NT2/D1 (cell line): ENCODE measurements at regions not wholly inside any gene's neighbourhood (a gene's known extent, or its start where the extent isn't known, plus 50 kb on each side); places are given as distances from the start of the nearest gene placed in this dataset.
"Not testable (repeated sequence)": the region's sequence is repeated elsewhere in the genome, so short reads cannot be mapped to it uniquely, and the experiment has no call there.

Source experiments
- DNase-seq: peaks from one replicate; pipeline ENCODE4 v3.0.0-alpha.2; 2011; ENCODE audit warnings: low read depth, low spot score
- H3K27me3 ChIP-seq: 2 replicates; pipeline ENCODE4 v1.6.0; 2011; ENCODE audit warnings: mild to moderate bottlenecking; ENCODE audit not compliant: insufficient read length, insufficient read depth
- H3K36me3 ChIP-seq: 2 replicates; pipeline ENCODE4 v1.6.1; 2011; ENCODE audit warnings: mild to moderate bottlenecking, low read length, mixed read lengths; ENCODE audit not compliant: insufficient read depth, insufficient read length
- H3K4me1 ChIP-seq: 2 replicates; pipeline ENCODE4 v1.5.1; 2011; ENCODE audit not compliant: insufficient read depth, insufficient read length
- H3K4me3 ChIP-seq: 2 replicates; pipeline ENCODE4 v1.5.1; 2011; ENCODE audit warnings: low read depth; ENCODE audit not compliant: insufficient read length
- H3K9ac ChIP-seq: 2 replicates; pipeline ENCODE4 v1.6.0; 2011; ENCODE audit warnings: low read depth; ENCODE audit not compliant: insufficient read length
- H3K9me3 ChIP-seq: 2 replicates; pipeline ENCODE4 v1.5.1; 2011; ENCODE audit warnings: mild to moderate bottlenecking, low read length; ENCODE audit not compliant: insufficient read depth
- SUZ12 ChIP-seq: IDR thresholded peaks from 2 replicates; pipeline ENCODE4 v1.6.1; 2011; ENCODE audit not compliant: insufficient read length, insufficient read depth; ENCODE audit errors: extremely low read depth
- YY1 ChIP-seq: IDR thresholded peaks from 2 replicates; pipeline ENCODE4 v1.6.1; 2011; ENCODE audit not compliant: insufficient read length, insufficient read depth
- ZNF274 ChIP-seq: IDR thresholded peaks from 2 replicates; pipeline ENCODE4 v1.6.1; 2011; ENCODE audit warnings: mild to moderate bottlenecking, low read depth, low read length

GRCh38 chr16:29250923-29251434 is 155.5 kb downstream of the NPIPB11 start:
- H3K36me3 ChIP-seq, DNase-seq, H3K4me1 ChIP-seq, H3K9me3 ChIP-seq, H3K4me3 ChIP-seq, H3K9ac ChIP-seq, H3K27me3 ChIP-seq: not testable (repeated sequence)

DNA sequence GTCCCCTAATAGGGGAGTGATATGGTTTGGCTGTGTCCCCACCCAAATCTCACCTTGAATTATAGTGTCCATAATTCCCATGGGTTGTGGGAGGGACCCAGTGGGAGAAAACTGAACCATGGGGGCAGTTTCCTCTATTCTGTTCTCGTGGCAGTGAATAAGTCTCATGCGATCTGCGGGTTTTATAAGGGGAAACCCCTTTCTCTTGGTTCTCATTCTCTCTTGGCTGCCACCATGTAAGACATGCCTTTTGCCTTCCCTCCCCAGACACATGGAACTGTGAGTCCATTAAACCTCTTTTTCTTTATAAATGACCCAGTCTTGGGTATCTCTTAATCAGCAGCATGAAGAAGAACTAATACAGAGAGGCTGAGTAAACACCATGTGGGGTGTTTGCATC is 156.0 kb downstream of the NPIPB11 start:
- H3K27me3 ChIP-seq, H3K4me3 ChIP-seq, H3K36me3 ChIP-seq, DNase-seq, H3K4me1 ChIP-seq, H3K9ac ChIP-seq, H3K9me3 ChIP-seq: not testable (repeated sequence)

- H3K4me1 ChIP-seq, H3K36me3 ChIP-seq: not testable (repeated sequence)
These were observed 157.6 kb downstream of the NPIPB11 start for GRCh38 chr16:29248940-29249318.

DNA sequence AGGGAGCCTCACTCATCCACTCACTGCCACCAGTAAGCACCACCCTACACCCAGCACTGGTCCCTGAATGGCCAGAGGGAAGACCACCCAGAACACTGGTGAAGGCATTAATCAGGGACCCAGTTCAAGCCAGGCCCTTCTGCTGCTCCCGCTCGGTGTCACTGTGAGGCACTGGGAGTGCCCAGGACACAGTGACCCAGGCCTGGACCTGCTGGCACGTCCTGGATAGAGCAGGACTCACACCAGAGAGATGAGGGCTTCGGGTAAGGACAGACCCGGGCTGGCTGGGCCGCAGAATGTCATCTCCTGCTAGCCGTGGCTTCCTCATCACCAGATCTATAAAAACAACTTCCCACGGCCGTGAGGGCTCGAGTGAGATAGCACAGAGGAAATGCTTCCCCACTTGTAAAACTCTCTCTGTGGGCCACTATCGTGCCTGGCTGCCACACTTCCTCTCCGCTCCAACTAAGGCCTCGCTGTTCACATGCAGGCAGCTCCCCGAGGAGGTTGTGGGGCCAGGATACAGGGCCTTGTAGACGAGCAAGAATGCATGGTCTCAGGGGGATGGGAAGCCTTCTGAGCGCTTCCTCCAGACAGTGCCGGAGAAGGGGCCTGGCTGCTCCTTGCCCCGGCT is 158.1 kb downstream of the NPIPB11 start:
- H3K4me3 ChIP-seq, DNase-seq, H3K9ac ChIP-seq, H3K4me1 ChIP-seq, H3K27me3 ChIP-seq, H3K36me3 ChIP-seq, H3K9me3 ChIP-seq: not testable (repeated sequence)

More at GRCh38 chr16:29248940-29249318, 157.6 kb downstream of the NPIPB11 start:
- not testable (repeated sequence) for H3K9me3 ChIP-seq, H3K9ac ChIP-seq, H3K27me3 ChIP-seq, DNase-seq, H3K4me3 ChIP-seq

DNA sequence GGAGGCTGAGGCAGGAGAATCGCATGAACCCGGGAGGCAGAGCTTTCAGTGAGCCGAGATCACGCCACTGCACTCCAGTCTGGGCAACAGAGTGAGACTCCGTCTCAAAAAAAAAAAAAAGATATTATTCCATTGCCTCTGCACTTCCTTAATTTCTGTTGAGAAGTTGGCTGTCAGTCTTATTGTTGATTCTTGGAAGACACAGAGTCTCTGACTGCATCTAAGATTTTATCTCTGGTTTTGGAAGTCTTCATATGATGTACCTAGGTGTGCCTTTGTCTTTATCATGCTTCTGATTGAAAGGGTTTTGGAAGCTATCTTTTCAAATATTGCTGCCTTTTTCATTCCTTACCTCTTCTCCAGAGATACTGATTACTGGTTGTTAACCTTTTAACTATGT is 160.4 kb downstream of the NPIPB11 start:
- not testable (repeated sequence) for H3K9me3 ChIP-seq, H3K36me3 ChIP-seq, H3K4me3 ChIP-seq, H3K27me3 ChIP-seq, H3K4me1 ChIP-seq, H3K9ac ChIP-seq, DNase-seq

GRCh38 chr16:29237971-29238370 is 168.5 kb downstream of the NPIPB11 start:
- TF ChIP-seq SUZ12 (no peak), YY1 (no peak), ZNF274 (no peak)
- H3K36me3 ChIP-seq: no peaks in the 10 kb centered on the region
- no peak overlapping the region for H3K4me3 ChIP-seq

DNA sequence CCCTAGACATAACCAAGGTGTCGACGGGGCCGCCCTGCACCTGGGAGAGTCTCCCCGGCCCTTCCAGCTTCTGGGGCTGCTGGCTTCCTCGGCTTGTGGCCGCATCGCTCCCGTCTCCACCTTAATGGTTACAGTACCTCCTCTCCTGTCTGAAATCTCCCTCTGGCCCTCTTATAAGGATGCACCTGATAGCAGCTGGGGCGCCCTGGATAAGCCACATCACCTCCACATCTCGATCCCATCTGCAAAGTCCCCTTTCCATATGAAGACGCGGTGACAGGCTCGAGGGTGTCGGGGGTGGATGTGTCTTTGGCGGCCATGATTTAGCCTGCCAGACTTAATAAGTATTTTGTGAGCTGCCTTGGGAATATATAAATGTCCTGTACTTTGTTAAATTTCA is 169.0 kb downstream of the NPIPB11 start:
- H3K4me1 ChIP-seq, H3K27me3 ChIP-seq, H3K9me3 ChIP-seq, H3K36me3 ChIP-seq, H3K4me3 ChIP-seq, H3K9ac ChIP-seq, DNase-seq: not testable (repeated sequence)

More at GRCh38 chr16:29237971-29238370, 168.5 kb downstream of the NPIPB11 start:
- no peak overlapping the region for H3K9ac ChIP-seq
- no peak for DNase-seq
- no peaks in the 10 kb centered on the region for H3K9me3 ChIP-seq
- no peaks in the 10 kb centered on the region for H3K27me3 ChIP-seq
- no peaks in the 10 kb centered on the region for H3K4me1 ChIP-seq

DNA sequence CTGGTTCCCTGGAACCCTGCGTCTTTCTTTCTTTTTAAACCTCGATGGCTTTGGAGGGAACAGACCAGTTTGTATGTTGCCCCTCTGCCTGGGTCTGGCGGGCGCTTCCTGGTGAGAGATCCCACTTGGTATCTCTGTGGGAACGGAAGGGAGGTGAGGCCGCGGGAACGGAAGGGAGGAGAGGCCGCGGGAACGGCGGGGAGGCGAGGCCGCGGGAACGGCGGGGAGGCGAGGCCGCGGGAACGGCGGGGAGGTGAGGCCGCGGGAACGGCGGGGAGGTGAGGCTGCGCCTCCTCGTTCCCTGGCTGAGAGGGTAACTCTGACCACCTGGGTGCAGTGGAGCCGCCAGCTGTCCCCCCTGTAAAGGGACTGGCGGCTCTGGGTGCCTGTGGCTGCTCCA is 169.5 kb downstream of the NPIPB11 start:
- H3K36me3 ChIP-seq: not testable (repeated sequence)

GRCh38 chr16:29235836-29236370 is 170.6 kb downstream of the NPIPB11 start:
- H3K4me3 ChIP-seq, H3K9me3 ChIP-seq, H3K36me3 ChIP-seq, DNase-seq, H3K27me3 ChIP-seq, H3K4me1 ChIP-seq, H3K9ac ChIP-seq: not testable (repeated sequence)

More for the DNA sequence above, 169.5 kb downstream of the NPIPB11 start:
- not testable (repeated sequence) for H3K9me3 ChIP-seq, H3K9ac ChIP-seq, H3K27me3 ChIP-seq, H3K4me3 ChIP-seq, DNase-seq, H3K4me1 ChIP-seq

DNA sequence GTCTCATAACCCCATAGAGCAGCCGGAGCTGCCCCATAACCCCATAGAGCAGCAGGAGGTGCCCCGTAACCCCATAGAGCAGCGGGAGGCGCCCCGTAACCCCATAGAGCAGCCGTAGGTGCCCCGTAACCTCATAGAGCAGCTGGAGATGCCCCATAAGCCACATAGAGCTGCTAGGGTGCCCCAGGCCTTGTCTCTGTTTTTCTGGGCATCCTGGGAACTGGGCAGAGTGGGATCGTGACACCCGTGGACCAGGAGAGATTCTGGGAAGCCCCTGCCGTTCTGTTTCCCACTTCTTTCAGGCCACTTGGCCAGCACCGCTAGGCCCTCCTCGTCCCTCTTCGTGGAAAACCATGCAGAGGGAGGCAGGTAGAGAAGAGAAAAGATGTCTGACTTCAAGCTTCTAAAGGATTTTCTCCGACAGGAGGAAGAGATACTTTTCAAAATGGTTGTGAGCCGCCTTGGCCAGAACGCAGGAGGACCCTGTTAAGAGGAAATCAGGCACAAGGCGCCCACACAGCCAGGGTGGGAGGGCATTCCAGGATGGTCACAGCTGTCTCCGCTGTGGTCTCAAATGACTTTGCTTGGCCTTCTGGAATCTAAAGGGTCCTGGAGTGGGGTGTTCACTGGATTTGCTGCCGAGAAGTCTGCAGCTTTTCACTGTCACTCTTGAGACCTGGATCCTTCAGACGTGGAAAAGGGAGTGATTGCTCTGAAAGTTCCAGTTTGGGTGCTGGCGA is 171.8 kb downstream of the NPIPB11 start:
- H3K27me3 ChIP-seq, H3K36me3 ChIP-seq, H3K4me3 ChIP-seq, H3K9me3 ChIP-seq, DNase-seq, H3K9ac ChIP-seq: not testable (repeated sequence)
- peaks cover 10% of the 10 kb centered on the region for H3K4me1 ChIP-seq

- peaks cover 10% of the 10 kb centered on the region for H3K4me1 ChIP-seq
- not testable (repeated sequence) for H3K9ac ChIP-seq, H3K27me3 ChIP-seq, H3K4me3 ChIP-seq, H3K9me3 ChIP-seq, H3K36me3 ChIP-seq, DNase-seq
These were observed 172.7 kb downstream of the NPIPB11 start for GRCh38 chr16:29233705-29234404.
